HG02759 (cell line): ENCODE measurements at regions not wholly inside any gene's neighbourhood (a gene's known extent, or its start where the extent isn't known, plus 50 kb on each side); places are given as distances from the start of the nearest gene placed in this dataset.
"Not testable (repeated sequence)": the region's sequence is repeated elsewhere in the genome, so short reads cannot be mapped to it uniquely, and the experiment has no call there.

Experiments used
- ATAC-seq: cut with Tn5 transposase; IDR thresholded peaks from one replicate; pipeline ENCODE4 v1.9.1; 2021; ENCODE audit warnings: mild to moderate bottlenecking, moderate library complexity; ENCODE audit not compliant: unreplicated experiment

DNA sequence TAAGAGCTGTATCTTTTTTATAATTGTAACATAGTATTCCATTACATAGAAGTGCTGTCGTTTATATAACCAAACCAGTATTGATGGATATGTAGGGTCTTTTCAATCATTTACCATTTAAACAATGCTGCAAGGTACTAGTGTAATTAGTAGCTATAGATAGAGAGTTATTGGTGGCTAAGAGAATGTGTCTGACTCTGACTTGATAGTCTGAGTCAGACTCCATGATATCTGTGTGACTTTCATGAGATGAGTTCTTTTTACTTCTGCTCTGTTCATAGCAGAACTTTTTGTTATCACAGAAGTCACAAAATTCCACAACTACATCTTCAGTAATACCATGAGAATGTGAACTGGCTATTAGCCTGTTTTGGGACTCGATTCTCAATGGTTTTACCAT is 150.6 kb downstream of the FHIP1A start:
- ATAC-seq = no peak

DNA sequence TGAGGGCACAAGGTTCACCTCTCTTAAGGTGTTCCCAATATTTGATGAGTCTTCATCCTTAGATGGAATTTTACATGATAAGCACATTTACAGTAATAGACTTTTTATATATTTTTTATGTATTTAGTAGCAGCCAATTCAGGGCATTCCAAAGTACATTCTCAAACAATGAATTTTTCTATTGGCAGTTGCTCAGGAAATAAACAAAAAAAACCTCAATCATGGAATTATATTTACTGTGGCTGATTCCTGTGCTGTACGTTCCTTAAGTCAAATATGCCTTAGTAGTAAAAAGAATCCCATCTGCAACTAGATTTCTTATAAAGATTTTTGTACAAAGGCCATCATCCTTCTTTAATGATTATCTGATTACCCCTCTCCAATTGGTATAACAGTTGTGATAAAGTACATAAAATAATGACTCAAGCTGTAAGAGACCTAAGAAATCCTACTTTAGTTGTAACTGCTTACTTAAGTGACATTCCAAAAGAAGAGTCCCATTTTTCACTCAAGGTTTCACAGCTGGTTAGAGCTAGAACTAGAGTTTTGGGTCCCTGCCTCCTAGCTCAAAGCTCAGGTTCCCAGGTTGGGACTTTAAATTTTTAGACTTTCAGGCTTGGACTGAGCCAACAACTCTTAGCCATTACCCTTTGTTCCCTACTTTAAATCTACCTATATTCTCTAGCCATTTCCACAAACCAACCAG is 152.7 kb downstream of the FHIP1A start:
- ATAC-seq = no peak

DNA sequence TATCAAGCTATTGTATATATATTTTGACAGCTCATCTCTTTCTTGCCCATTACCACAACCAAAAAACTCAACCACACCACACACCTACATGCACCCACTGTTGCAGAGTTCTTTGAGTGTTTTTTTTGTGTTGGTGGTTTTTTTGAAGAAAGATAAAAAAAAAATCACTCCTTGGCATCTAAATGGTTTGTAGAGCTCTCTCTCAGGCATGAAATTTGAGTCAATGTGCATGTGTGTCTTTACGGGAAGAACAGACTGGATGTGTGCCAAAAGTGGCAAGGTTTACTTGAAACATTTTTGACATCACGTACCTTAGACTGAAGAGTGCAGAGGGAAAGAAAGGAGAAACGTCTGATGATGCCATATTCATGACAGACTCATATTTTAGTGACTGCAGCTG is 154.2 kb downstream of the FHIP1A start:
- no peak for ATAC-seq

DNA sequence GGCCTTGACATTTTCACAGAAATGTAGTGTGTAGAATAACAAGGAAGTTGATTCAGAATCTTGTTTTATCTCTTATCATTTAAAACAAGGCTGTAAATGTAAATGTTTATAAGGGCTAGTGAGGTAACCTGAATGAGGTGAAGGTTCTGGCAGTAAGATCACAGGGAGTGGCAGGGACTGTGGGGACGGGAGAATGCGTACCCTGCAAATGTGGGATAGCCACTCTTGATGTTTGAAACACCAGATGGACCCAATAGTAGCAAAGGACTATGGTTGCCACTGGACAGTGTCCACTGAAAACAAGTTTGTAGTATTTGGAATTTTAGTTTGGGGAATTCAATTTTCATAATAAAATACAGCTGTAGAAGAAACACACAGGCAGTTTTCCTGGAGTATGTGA is 155.3 kb downstream of the FHIP1A start:
- ATAC-seq = no peak

DNA sequence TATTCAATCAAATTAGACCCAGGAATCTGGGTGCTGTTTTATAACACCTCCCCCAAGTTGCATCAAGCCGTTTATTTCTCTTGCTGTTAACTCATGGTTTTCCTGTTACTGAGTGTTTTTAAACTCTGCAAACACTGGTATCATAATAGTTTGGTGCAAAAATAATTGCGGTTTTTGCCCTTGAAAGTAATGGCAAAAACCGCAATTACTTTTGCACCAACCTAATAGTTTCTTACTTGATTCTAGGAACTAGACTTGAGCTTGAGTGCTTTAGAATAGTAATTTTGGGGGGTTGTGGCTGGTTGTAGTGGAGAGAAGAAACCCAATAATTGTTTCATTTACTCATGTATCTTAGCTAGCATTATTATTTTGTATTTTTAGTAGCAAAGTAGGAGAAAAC is 156.6 kb downstream of the FHIP1A start:
- no peak for ATAC-seq

DNA sequence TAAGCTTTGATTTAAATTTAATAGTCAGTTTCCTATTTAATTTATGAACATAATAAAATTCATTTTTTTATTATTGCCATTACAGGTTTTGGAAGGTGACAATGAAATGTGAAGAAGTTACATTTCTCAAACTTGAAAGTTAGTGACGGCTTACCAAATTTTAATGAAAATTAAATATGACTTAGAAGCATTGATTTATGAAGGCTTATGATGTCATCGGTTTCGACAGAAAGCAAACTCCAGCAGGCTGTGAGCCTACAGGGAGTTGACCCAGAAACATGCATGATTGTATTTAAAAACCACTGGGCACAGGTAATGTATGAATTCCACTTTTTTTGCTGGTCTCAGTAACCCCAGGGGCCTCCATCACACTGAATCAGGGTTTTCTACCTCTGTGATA is 157.1 kb downstream of the FHIP1A start:
- ATAC-seq = no peak

DNA sequence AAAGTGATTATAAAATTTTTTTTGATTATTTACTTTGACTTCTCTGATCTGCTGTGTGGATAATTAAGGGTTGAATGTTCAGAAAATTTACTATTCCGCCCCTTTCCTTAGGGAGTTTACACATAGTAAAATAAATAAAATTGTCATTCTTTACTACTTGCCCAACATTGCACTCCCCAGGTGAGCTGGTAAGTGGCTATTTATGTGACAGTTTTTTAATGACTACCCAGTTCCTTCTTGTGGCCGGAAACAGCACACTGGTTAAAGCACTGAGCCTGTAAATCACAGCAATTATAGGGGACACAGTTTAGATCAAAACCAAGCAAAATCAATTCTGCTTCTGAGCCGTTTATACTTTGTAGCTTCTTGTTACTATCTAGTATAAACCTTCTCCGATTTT is 158.1 kb downstream of the FHIP1A start:
- ATAC-seq = peak; percentile 82

DNA sequence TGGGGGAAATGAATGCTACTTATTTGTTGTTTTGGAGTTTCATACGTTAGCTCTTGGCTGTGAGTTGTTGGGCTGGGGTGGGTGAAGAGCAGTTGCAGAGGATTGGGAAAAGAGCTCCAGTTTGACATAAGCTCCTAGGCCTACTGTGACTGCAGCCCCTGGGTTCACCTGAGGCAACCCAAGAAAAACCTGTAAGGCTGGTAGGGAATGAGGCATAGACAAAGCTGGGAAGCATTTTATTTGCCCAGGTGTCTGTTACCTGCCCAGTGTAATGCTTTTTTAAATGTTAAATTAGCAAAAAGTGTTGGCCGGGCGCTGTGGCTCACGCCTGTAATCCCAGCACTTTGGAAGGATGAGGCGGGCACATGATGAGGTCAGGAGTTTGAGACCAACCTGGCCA is 160.0 kb downstream of the FHIP1A start:
- no peak for ATAC-seq

DNA sequence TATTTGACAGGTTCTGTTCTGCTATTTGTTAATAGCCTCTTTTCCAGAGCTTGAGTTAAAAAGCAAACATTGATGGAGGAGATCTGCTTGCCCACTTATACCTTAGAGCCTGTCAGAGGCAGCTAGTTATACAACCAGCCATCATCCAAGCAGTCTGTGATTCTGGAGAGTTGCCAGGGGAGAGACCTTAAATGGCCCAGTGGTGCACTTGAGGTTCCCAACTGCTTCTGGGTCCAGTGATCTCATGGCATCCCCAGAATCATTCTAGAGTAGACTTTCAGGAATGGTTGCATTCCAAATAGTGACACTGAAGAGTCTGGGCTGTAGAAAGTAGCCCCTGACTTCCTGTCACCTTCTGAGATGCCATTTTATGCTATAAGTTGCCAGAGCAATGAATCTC is 160.7 kb downstream of the FHIP1A start:
- ATAC-seq = no peak

DNA sequence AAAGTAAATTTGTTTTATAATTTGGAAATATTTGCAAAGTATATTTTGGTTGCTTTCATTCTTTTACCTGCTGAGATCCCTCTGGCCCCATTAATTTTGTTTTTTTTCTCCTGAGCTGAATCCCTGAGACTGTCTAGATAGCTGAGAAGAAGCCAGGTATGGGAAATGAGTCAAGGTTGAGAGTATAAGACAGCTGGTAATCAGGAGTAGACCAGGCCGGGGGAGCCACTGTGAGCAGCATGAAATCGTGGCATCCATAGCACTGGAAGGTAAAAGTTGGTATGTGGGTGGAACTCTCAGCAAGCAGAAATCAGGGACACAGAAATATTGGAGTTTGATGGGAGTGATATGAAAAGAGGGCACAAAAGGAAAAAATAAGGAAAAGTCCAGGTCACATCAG is 164.5 kb downstream of the FHIP1A start:
- ATAC-seq = no peak

DNA sequence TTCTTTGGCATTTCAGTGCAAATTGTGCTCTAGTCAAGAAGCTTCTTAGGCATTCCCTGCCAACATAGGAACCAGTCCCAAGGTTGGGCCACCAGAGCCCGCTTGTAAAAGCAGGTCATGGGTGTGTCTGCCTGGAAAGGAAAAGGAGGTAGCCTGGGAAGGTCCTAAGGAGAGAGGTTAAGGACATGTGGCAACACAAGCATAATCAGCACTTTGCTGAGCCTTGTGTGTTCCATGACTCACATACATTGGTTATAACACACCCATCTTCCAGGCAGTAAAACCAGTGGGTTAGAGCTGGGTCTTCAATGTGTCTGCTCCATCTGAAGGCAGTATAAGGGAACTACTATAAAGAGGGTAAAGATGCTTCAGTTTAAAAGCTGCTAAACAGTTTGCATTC is 165.0 kb downstream of the FHIP1A start:
- ATAC-seq = no peak

DNA sequence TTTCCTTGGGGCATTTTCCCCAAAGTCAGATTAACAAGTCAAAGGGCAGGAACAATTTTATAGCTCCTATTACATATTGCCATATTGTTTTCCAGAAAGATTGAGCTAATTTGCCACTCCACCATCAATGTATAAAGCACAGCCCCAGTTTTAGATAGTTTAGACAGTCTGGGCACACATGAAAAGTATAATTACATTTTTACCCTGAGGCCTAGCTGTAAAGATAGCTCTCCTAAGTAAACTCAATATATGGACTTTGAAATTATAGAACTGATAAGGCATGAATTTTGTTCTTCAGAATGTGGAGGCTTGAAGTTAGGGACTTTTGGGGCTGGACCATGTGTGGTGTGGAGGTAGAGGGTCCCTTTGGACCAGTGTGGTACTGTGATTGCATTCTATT is 166.0 kb downstream of the FHIP1A start:
- ATAC-seq = no peak

DNA sequence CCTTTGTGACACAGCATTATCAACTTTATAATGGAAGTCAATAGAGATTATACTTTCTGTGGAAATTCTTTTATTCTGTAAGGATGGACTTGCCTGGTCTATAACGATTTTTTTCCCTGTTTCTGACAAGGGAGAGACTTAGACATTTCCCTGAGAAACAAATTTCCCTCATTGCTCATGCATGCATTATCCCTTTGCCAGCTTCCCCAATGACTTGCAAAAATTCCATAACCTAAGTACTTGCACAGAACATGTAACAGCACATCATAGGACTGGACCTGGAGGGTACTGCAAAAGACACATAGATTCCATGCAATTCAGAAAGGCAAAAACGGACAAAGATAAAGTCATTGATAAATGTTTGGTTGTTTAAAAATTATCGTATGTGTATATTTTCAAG is 166.7 kb downstream of the FHIP1A start:
- no peak for ATAC-seq

DNA sequence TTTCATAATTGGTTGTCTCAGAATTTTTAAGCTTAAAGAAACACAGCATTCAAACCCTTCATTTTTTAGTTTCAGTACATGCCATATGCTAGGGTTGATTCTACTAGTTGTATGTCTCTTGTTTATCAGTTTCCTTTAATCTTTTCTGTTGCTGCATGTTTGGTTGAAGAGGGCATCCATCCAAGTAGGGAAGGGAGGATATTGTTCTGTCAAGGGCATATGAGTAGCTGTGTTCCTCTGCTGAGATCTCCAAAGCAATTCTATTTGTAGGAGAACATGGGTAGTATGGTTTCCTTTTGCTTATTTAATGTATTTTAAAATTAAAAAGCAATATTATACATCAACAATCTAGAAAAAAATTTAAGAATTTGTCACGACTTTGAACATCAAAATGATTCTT is 167.7 kb downstream of the FHIP1A start:
- ATAC-seq = no peak

DNA sequence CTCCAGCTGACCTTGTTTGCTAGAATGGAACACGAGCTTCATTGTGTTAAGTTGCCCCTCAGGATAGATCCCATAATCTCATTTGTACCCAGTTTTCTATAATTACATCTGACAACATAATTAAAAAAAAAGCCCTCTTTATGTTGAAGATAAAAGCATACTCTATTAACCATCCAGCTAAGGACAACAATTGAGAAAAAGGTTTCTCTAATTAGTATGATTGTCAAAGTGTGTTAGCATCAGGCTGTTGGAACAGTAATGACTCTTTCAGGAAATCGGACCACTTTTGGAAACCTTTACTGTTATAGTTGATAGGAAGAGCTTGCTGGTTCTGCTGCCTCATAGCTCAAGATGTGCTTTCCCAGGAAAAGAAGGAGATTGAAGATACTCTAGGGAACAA is 172.6 kb downstream of the FHIP1A start:
- no peak for ATAC-seq

DNA sequence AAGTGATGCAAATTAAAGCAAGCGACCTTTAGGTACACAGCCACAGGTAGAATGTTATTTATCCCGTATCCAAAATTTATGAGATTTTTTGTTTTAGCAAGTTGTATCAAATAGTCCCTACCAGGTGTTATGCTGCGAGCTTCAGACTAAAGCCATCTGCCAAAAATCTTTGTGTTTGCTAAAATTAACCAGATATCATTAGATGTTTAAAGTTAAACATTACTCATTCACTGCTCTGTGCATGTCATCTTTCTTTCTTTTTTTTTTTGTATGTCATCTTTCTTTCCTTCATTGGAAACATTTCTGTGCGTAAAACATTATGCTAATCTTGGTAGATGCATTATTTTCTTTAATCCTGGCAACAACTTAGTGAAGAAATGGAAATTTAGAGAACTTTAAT is 173.1 kb downstream of the FHIP1A start:
- no peak for ATAC-seq

DNA sequence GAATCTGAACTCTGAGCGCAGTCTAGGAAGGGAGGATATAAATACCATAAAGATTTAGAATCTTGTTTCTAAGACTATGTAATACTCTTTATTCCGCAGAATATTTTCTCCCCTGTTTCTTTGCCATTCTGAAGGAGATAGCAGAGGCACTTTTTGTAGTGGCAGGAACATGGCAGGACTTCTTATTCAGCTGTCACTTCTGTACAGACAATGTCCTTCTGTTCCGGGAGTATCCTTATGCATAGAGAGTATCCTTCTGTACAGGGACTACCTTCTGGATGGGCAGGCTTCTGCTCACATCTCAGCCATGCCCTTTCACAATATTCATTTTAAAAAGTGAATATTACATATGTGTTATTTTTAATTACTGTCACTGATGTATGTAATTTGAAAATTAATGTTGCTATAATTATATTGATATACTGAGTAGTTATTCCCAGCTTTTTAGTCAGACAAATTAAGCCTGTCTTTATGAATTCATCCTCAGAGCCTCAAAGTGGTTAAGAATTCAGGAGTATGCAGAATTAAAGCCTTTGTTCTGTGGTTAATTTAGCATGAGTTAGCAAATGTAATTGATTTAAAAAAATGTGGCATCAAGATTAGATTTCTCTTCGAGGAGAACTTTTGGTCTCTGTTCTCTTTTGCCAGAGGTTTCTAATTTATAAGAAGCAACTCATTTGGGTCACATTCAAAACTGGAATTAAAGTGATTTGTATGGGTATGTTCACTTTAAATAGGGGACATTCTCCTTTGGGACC is 174.4 kb downstream of the FHIP1A start:
- ATAC-seq = no peak

DNA sequence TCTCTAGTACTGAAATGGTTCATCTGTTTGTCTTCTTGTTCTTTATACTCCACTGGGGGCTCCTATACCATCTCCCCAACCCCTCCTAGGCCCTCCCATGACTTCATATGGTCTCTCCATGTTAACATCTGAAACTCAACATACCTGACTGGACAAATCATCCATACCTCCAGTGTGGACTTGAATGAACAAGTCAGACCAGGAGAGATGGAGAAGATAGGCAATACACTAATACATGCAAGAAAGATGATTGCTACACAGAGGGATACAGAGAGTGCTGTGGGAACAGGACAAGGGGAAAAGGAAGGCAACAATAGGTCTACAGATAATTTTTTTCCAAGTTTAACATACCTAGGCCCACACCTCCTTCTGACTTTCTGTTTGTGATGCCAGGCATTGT is 175.1 kb downstream of the FHIP1A start:
- ATAC-seq = no peak

DNA sequence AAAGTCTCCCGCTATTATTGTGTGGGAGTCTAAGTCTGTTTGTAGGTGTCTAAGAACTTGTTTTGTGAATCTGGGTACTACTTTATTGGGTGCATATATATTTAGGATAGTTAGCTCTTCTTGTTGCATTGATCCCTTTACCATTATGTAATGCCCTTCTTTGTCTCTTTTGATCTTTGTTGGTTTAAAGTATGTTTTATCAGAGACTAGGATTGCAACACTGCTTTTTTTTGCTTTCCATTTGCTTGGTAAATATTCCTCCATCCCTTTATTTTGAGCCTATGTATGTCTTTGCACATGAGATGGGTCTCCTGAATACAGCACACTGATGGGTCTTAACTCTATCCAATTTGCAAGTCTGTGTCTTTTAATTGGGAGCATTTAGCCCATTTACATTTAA is 165.2 kb downstream of the GATB start:
- not testable (repeated sequence) for ATAC-seq

DNA sequence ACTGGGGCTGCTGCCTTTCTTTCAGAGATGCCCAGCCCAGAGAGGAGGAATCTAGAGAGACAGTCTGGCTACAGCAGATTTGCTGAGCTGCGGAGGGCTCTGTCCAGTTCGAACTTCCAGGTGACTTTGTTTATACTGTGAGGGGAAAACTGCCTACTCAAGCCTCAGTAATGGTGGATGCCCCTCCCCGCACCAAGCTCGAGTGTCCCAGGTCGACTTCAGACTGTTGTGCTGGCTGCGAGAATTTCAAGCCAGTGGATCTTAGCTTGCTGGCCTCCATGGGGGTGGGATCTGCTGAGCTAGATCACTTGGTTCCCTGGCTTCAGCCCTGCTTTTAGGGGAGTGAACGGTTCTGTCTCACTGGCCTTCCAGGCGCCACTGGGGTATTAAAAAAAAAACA is 163.1 kb downstream of the GATB start:
- ATAC-seq = not testable (repeated sequence)

DNA sequence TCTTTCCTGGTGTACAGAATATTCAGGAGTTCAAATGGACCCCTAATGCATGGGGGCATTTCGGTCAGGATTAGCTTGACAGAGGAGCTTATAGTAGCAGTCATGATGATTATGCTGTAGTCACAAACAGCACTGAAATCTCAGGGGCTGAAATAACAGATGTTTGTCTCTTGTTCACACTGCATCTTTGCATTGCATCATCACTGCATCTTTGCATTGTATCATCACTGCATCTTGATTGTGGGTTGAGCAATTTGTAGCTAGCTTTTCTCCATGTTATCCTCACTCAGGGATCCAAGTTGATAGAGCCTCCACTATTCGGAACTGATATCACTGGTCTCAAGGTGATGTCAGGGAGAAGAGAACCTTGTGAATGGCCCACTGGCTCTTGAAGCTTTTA is 160.9 kb downstream of the GATB start:
- no peak for ATAC-seq

DNA sequence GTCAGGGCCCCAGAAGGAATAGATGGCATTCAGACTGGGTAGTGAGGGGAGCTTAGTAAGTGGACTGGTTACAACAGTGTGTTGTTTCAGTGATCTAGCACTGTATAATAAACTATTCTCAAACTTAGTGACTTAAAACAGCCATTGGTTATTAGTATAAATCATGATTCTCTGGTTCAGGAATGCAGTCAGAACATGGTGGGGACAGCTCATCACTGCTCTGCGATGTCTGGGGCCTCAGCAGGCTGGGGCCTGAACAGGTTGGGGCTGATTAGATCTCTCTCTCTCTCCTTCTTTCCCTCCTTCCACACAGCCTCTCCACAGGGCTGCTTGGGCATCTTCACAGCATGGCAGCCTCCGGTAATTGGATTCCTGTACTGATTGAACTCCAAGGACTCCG is 160.4 kb downstream of the GATB start:
- no peak for ATAC-seq

DNA sequence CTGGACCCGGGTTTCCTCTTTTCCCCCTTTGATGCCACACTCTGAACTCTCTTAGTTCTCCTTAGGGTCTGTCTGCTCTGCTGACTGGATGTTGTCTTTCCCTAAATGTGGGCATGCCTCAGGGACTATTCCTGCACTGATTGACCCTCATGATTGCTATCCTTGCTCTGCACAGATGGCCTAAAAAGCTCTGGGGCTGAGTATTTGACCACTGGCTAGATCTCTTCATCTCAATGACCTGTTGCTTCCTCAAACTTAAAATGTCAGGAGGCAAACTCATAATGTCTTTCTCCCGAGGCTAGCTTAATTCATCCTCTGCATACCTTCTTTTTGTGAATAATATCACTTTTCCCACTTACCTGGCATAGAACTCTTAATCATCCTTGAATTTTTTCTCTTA is 157.4 kb downstream of the GATB start:
- no peak for ATAC-seq
